HEK293 (cell line): ENCODE measurements at regions not wholly inside any gene's neighbourhood (a gene's known extent, or its start where the extent isn't known, plus 50 kb on each side); places are given as distances from the start of the nearest gene placed in this dataset.

Experiments used
- CTCF ChIA-PET: fragments of 350-600 bp; formaldehyde crosslinking; extraction: SDS; loops from one replicate; lab custom pipeline; 2021; ENCODE audit warnings: antibody characterized with exemption; lab: Yijun Ruan, JAX
- POLR2A ChIA-PET: fragments of 300-600 bp; formaldehyde crosslinking; extraction: SDS; loops from one replicate; lab custom pipeline; 2020; ENCODE audit warnings: antibody characterized with exemption, inconsistent platforms; lab: Yijun Ruan, JAX
- H3K27ac ChIP-seq: fragments of 200-500 bp; sonication (Bioruptor generic); 2 replicates; pipeline ENCODE4 v1.5.1; 2014; ENCODE audit warnings: low read depth, low read length, control low read depth, inconsistent platforms; ENCODE audit errors: extremely low read depth
- H3K36me3 ChIP-seq, 2 experiments: fragments of 200-500 bp in 1 of 2; sonication (Bioruptor generic) in 1 of 2; 1 replicate in 1 of 2; 2 replicates in 1 of 2; pipeline ENCODE4 v1.5.1; 2014 to 2017; ENCODE audit warnings: inconsistent platforms in 2 of 2, low read length in 2 of 2; ENCODE audit not compliant: control insufficient read depth in 2 of 2, insufficient read depth in 1 of 2
- H3K4me1 ChIP-seq: fragments of 200-500 bp; sonication (Bioruptor generic); 2 replicates; pipeline ENCODE4 v1.5.1; 2014; ENCODE audit warnings: mild to moderate bottlenecking, low read length, inconsistent platforms; ENCODE audit not compliant: control insufficient read depth, insufficient read depth
- H3K4me3 ChIP-seq: 2 replicates; pipeline ENCODE4 v1.5.1; 2011; ENCODE audit warnings: low read depth, mild to moderate bottlenecking, control low read depth, low read length, moderate library complexity
- H3K9me3 ChIP-seq: fragments of 200-500 bp; sonication (Bioruptor generic); 2 replicates; pipeline ENCODE4 v1.5.1; 2014; ENCODE audit warnings: low read depth, low read length, inconsistent platforms; ENCODE audit not compliant: control insufficient read depth, insufficient read depth
- GLIS1 ChIP-seq: fragments of 450-650 bp; formaldehyde crosslinking; IDR thresholded peaks from 2 replicates; pipeline ENCODE4 v1.5.1; 2016; ENCODE audit warnings: missing biosample characterization, missing genetic modification characterization
- KLF10 ChIP-seq: fragments of 450-650 bp; IDR thresholded peaks from 2 replicates; pipeline ENCODE4 v1.5.1; 2018; ENCODE audit warnings: missing biosample characterization, mild to moderate bottlenecking, missing genetic modification characterization
- ZNF214 ChIP-seq: fragments of 450-650 bp; formaldehyde crosslinking; IDR thresholded peaks from 2 replicates; pipeline ENCODE4 v1.5.1; 2017; ENCODE audit warnings: missing biosample characterization, mild to moderate bottlenecking, missing genetic modification characterization, borderline replicate concordance
- ZNF37A ChIP-seq: fragments of 450-650 bp; IDR thresholded peaks from 2 replicates; pipeline ENCODE4 v1.5.1; 2018; ENCODE audit warnings: missing biosample characterization, missing genetic modification characterization
- ZNF521 ChIP-seq: fragments of 450-650 bp; formaldehyde crosslinking; IDR thresholded peaks from 2 replicates; pipeline ENCODE4 v1.5.1; 2017; ENCODE audit warnings: missing biosample characterization, mild to moderate bottlenecking, missing genetic modification characterization
- ZNF544 ChIP-seq: fragments of 450-650 bp; formaldehyde crosslinking; IDR thresholded peaks from 2 replicates; pipeline ENCODE4 v1.5.0; 2017; ENCODE audit warnings: missing biosample characterization, missing genetic modification characterization
- ZNF558 ChIP-seq: fragments of 450-650 bp; formaldehyde crosslinking; IDR thresholded peaks from 2 replicates; pipeline ENCODE4 v1.5.1; 2016; ENCODE audit warnings: missing biosample characterization, missing genetic modification characterization
- ZNF561 ChIP-seq: fragments of 450-650 bp; IDR thresholded peaks from 2 replicates; pipeline ENCODE4 v1.5.1; 2018; ENCODE audit warnings: missing biosample characterization, missing genetic modification characterization, borderline replicate concordance
- ZNF571 ChIP-seq: fragments of 450-650 bp; formaldehyde crosslinking; IDR thresholded peaks from 2 replicates; pipeline ENCODE4 v1.5.0; 2017; ENCODE audit warnings: missing biosample characterization, missing genetic modification characterization
- ZNF623 ChIP-seq: fragments of 450-650 bp; formaldehyde crosslinking; IDR thresholded peaks from 2 replicates; pipeline ENCODE4 v1.5.1; 2016; ENCODE audit warnings: missing biosample characterization, missing genetic modification characterization
- ZNF658 ChIP-seq: fragments of 450-650 bp; formaldehyde crosslinking; IDR thresholded peaks from 2 replicates; pipeline ENCODE4; 2016; ENCODE audit warnings: missing biosample characterization, missing genetic modification characterization
- ZNF677 ChIP-seq: fragments of 450-650 bp; IDR thresholded peaks from 2 replicates; pipeline ENCODE4 v1.5.0; 2018; ENCODE audit warnings: missing biosample characterization, mild to moderate bottlenecking, missing genetic modification characterization, moderate library complexity
- ZNF76 ChIP-seq: fragments of 450-650 bp; formaldehyde crosslinking; IDR thresholded peaks from 2 replicates; pipeline ENCODE4; 2016; ENCODE audit warnings: low read depth, missing biosample characterization, missing genetic modification characterization, borderline replicate concordance
- ZNF791 ChIP-seq: fragments of 450-650 bp; formaldehyde crosslinking; IDR thresholded peaks from 2 replicates; pipeline ENCODE4 v1.5.1; 2016; ENCODE audit warnings: missing biosample characterization, missing genetic modification characterization
- ZSCAN30 ChIP-seq: fragments of 450-650 bp; IDR thresholded peaks from 2 replicates; pipeline ENCODE4 v1.5.1; 2018; ENCODE audit warnings: missing biosample characterization, mild to moderate bottlenecking, missing genetic modification characterization, moderate library complexity
- ZXDB ChIP-seq: fragments of 450-650 bp; formaldehyde crosslinking; IDR thresholded peaks from 2 replicates; pipeline ENCODE4 v1.5.1; 2016; ENCODE audit warnings: missing biosample characterization, missing genetic modification characterization
- TF ChIP-seq, protein P1 (sequence below): fragments of 450-650 bp; formaldehyde crosslinking; IDR thresholded peaks from 2 replicates; pipeline ENCODE4 v1.5.1; 2017; ENCODE audit warnings: missing biosample characterization, missing genetic modification characterization
- TF ChIP-seq, protein P2 (sequence below): fragments of 450-650 bp; formaldehyde crosslinking; IDR thresholded peaks from 2 replicates; pipeline ENCODE4 v1.5.1; 2016; ENCODE audit warnings: missing biosample characterization, missing genetic modification characterization

DNA sequence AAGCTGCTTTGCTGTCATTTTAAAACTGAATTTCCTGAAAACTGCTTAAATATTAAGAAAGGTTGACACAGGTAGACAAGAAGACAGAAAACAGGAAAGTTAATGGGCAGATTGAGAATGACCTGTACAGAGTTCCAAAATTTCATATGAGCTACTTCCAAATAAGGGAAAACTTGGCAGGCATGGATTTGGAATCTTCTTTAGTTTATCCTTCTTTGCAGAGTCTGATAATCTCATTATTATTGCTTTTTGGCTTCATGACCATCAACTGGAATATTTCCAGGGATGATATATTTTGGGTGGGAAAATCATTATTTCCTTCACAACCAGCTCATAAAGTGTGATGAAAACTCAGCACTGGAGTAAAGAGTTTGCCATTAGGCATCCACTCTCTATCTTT, 346.5 kb upstream of the NPVF start:
- CTCF ChIA-PET: interaction anchor here (0.9 to 1.8 kb wide), 5 partner anchors 10 to 315 kb away, joined by 3 to 10 read pairs (median 5); no protein-coding TSS in a partner anchor

DNA sequence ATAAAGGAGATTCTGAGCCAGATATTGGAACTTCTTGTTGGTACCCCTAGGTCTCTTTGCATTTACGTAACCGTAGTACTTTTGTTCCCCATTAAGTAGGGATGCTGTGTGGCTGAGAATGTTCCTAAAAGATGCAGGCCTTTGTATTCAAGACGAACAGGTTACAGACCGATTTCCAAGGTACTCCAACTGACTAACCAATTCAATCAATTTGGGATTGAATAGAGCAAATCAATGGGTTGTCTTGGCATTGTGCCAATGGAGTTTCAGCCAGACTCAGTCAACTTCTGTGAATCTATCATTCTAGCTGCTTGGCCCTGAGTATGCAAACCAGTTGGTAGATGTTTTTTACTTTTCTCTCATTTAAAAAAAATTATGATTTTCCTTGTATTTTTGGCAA, 347.3 kb upstream of the NPVF start:
- no peak overlapping the region for H3K4me3 ChIP-seq
- TF ChIP-seq, protein P1, sequence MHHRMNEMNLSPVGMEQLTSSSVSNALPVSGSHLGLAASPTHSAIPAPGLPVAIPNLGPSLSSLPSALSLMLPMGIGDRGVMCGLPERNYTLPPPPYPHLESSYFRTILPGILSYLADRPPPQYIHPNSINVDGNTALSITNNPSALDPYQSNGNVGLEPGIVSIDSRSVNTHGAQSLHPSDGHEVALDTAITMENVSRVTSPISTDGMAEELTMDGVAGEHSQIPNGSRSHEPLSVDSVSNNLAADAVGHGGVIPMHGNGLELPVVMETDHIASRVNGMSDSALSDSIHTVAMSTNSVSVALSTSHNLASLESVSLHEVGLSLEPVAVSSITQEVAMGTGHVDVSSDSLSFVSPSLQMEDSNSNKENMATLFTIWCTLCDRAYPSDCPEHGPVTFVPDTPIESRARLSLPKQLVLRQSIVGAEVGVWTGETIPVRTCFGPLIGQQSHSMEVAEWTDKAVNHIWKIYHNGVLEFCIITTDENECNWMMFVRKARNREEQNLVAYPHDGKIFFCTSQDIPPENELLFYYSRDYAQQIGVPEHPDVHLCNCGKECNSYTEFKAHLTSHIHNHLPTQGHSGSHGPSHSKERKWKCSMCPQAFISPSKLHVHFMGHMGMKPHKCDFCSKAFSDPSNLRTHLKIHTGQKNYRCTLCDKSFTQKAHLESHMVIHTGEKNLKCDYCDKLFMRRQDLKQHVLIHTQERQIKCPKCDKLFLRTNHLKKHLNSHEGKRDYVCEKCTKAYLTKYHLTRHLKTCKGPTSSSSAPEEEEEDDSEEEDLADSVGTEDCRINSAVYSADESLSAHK (tag by site-specific recombination): no peak
- TF ChIP-seq ZNF76 (tag by site-specific recombination): no peak
- TF ChIP-seq ZNF677 (tag by site-specific recombination): no peak
- no peak for TF ChIP-seq ZNF37A
- no peak for TF ChIP-seq ZNF623 (tag by site-specific recombination)
- no peak for TF ChIP-seq KLF10 (tag by site-specific recombination)
- TF ChIP-seq, protein P2, sequence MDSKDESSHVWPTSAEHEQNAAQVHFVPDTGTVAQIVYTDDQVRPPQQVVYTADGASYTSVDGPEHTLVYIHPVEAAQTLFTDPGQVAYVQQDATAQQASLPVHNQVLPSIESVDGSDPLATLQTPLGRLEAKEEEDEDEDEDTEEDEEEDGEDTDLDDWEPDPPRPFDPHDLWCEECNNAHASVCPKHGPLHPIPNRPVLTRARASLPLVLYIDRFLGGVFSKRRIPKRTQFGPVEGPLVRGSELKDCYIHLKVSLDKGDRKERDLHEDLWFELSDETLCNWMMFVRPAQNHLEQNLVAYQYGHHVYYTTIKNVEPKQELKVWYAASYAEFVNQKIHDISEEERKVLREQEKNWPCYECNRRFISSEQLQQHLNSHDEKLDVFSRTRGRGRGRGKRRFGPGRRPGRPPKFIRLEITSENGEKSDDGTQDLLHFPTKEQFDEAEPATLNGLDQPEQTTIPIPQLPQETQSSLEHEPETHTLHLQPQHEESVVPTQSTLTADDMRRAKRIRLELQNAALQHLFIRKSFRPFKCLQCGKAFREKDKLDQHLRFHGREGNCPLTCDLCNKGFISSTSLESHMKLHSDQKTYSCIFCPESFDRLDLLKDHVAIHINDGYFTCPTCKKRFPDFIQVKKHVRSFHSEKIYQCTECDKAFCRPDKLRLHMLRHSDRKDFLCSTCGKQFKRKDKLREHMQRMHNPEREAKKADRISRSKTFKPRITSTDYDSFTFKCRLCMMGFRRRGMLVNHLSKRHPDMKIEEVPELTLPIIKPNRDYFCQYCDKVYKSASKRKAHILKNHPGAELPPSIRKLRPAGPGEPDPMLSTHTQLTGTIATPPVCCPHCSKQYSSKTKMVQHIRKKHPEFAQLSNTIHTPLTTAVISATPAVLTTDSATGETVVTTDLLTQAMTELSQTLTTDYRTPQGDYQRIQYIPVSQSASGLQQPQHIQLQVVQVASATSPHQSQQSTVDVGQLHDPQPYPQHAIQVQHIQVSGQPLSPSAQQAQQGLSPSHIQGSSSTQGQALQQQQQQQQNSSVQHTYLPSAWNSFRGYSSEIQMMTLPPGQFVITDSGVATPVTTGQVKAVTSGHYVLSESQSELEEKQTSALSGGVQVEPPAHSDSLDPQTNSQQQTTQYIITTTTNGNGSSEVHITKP (tag by site-specific recombination): no peak
- TF ChIP-seq ZSCAN30 (tag by site-specific recombination): no peak
- TF ChIP-seq ZNF544 (tag by site-specific recombination): no peak
- no peak for TF ChIP-seq ZNF214
- no peak for TF ChIP-seq ZNF791 (tag by site-specific recombination)
- no peak for TF ChIP-seq ZNF561 (tag by site-specific recombination)
- H3K4me1 ChIP-seq: no peaks in the 10 kb centered on the region
- no peak overlapping the region for H3K27ac ChIP-seq
- no peaks in the 10 kb centered on the region for H3K36me3 ChIP-seq
- no peaks in the 10 kb centered on the region for H3K9me3 ChIP-seq
- CTCF ChIA-PET: interaction anchor here (0.9 to 1.7 kb wide), 4 partner anchors 10 to 515 kb away, joined by 3 to 5 read pairs (median 4); no protein-coding TSS in a partner anchor
- POLR2A ChIA-PET: no interaction called here

More for the DNA sequence above, 346.5 kb upstream of the NPVF start:
- Histone ChIP-seq H3K4me3 (no peak overlapping the region), H3K4me1 (no peaks in the 10 kb centered on the region), H3K9me3 (no peaks in the 10 kb centered on the region), H3K36me3 (no peaks in the 10 kb centered on the region), H3K27ac (no peak overlapping the region)
- no peak for TF ChIP-seq ZNF571 (tag by site-specific recombination)
- no peak for TF ChIP-seq ZNF521 (tag by site-specific recombination)
- TF ChIP-seq GLIS1 (tag by site-specific recombination): no peak
- TF ChIP-seq ZXDB (tag by site-specific recombination): no peak
- no peak for TF ChIP-seq ZNF558
- no peak for TF ChIP-seq ZNF658 (tag by site-specific recombination)
- POLR2A ChIA-PET: no interaction called here
